A673 (cell line): ENCODE measurements at regions not wholly inside any gene's neighbourhood (a gene's known extent, or its start where the extent isn't known, plus 50 kb on each side); places are given as distances from the start of the nearest gene placed in this dataset.

Source experiments
- BruUV-seq: library from RNA; stranded (reverse); fragments of 400-500 nt; replicated peaks from 2 replicates; lab custom pipeline; 2021; lab: Mats Ljungman, UMichigan
- CTCF ChIA-PET: fragments of 300-600 bp; sonication (Branson Sonifier 250); formaldehyde crosslinking; loops from one replicate; lab custom pipeline; 2022; ENCODE audit warnings: antibody characterized with exemption; lab: Charles Lee
- POLR2A ChIA-PET: fragments of 300-600 bp; sonication (Branson Sonifier 250); formaldehyde crosslinking; loops from one replicate; lab custom pipeline; 2022; ENCODE audit warnings: antibody characterized with exemption; ENCODE audit not compliant: low non-redundant PET; lab: Charles Lee
- DNase-seq: peaks from one replicate; pipeline ENCODE4 v3.0.0-alpha.2; 2015; ENCODE audit warnings: low spot score
- H3K27ac ChIP-seq: fragments of 200-600 bp; sonication (generic); 2 replicates; pipeline ENCODE4 v1.5.1; 2016; ENCODE audit warnings: mixed run types, low read depth, mild to moderate bottlenecking, mixed read lengths, antibody characterized with exemption, low read length; ENCODE audit not compliant: poor library complexity, severe bottlenecking
- H3K27me3 ChIP-seq: fragments of 200-600 bp; sonication (generic); replicated peaks from 2 replicates; pipeline ENCODE4 v1.6.1; 2017; ENCODE audit warnings: mixed run types, low read depth, mild to moderate bottlenecking, mixed read lengths, antibody characterized with exemption, low read length; ENCODE audit not compliant: insufficient read depth, poor library complexity
- H3K36me3 ChIP-seq: fragments of 200-600 bp; sonication (generic); 2 replicates; pipeline ENCODE4 v1.6.1; 2016; ENCODE audit warnings: mixed run types, mild to moderate bottlenecking, mixed read lengths, antibody characterized with exemption, low read length; ENCODE audit not compliant: insufficient read depth, poor library complexity, severe bottlenecking
- H3K4me1 ChIP-seq: fragments of 200-600 bp; sonication (generic); 2 replicates; pipeline ENCODE4 v1.6.1; 2017; ENCODE audit warnings: mixed run types, mild to moderate bottlenecking, mixed read lengths, antibody characterized with exemption, low read length; ENCODE audit not compliant: insufficient read depth, poor library complexity, severe bottlenecking
- H3K4me3 ChIP-seq: fragments of 200-600 bp; sonication (generic); 2 replicates; pipeline ENCODE4 v1.5.1; 2016; ENCODE audit warnings: low read depth, mixed run types, mild to moderate bottlenecking, mixed read lengths, low read length; ENCODE audit not compliant: poor library complexity, severe bottlenecking
- H3K9me3 ChIP-seq: fragments of 200-600 bp; sonication (generic); 2 replicates; pipeline ENCODE4 v1.6.1; 2016; ENCODE audit warnings: mixed run types, low read depth, mild to moderate bottlenecking, mixed read lengths, antibody characterized with exemption, low read length; ENCODE audit not compliant: poor library complexity, severe bottlenecking
- CTCF ChIP-seq: fragments of 300-800, 200-600 bp; sonication (generic); conservative IDR thresholded peaks from 2 replicates; pipeline ENCODE4 v1.5.1; 2017; ENCODE audit warnings: low read depth, mild to moderate bottlenecking, antibody characterized with exemption, low read length, moderate library complexity, mixed read lengths
- EZH2 ChIP-seq: fragments of 200-600 bp; sonication (generic); IDR thresholded peaks from 2 replicates; pipeline ENCODE4 v1.6.1; 2017; ENCODE audit warnings: borderline replicate concordance, low read depth, mild to moderate bottlenecking, mixed read lengths, antibody characterized with exemption, low read length; ENCODE audit not compliant: poor library complexity, severe bottlenecking
- intact Hi-C: fragments of 100-400 bp; cut with micrococcal nuclease; formaldehyde crosslinking; loops from one replicate; pipeline ENCODE4 v1.10.0; 2022; ENCODE audit not compliant: unreplicated experiment

GRCh38 chr1:112070677-112071076, 81.2 kb upstream of the KCND3 start:
- ChIA-PET POLR2A (no interaction called here), CTCF (no interaction called here)
- Histone ChIP-seq H3K36me3 (no peaks in the 10 kb centered on the region), H3K27ac (no peak overlapping the region), H3K9me3 (peaks cover 7% of the 10 kb centered on the region), H3K4me1 (no peaks in the 10 kb centered on the region), H3K27me3 (peaks cover 8% of the 10 kb centered on the region), H3K4me3 (no peak overlapping the region)
- no TSS peak for BruUV-seq
- TF ChIP-seq CTCF: no peak
- no peak for TF ChIP-seq EZH2
- DNase-seq: no peak
- intact Hi-C loops: no loop called here

- intact Hi-C loops: no loop called here
- Histone ChIP-seq H3K9me3 (peaks cover 7% of the 10 kb centered on the region), H3K27me3 (peaks cover 14% of the 10 kb centered on the region), H3K36me3 (no peaks in the 10 kb centered on the region), H3K4me1 (no peaks in the 10 kb centered on the region), H3K4me3 (no peak overlapping the region), H3K27ac (no peak overlapping the region)
- TF ChIP-seq EZH2 (no peak), CTCF (no peak)
- ChIA-PET POLR2A (no interaction called here), CTCF (no interaction called here)
- no peak for DNase-seq
- BruUV-seq: no TSS peak
These were observed 85.2 kb upstream of the KCND3 start for GRCh38 chr1:112074711-112075110.

- Histone ChIP-seq H3K27ac (no peak overlapping the region), H3K9me3 (peaks cover 7% of the 10 kb centered on the region), H3K36me3 (no peaks in the 10 kb centered on the region), H3K4me3 (no peak overlapping the region), H3K4me1 (no peaks in the 10 kb centered on the region), H3K27me3 (peaks cover 18% of the 10 kb centered on the region)
- ChIA-PET CTCF (no interaction called here), POLR2A (no interaction called here)
- BruUV-seq: no TSS peak
- no peak for TF ChIP-seq CTCF
- no peak for TF ChIP-seq EZH2
- DNase-seq: no peak
- intact Hi-C loops: no loop called here
These were observed 86.1 kb upstream of the KCND3 start for GRCh38 chr1:112075566-112075965.
